ENCODE measurements at regions not wholly inside any gene's neighbourhood (a gene's known extent, or its start where the extent isn't known, plus 50 kb on each side); places are given as distances from the start of the nearest gene placed in this dataset.

DNA sequence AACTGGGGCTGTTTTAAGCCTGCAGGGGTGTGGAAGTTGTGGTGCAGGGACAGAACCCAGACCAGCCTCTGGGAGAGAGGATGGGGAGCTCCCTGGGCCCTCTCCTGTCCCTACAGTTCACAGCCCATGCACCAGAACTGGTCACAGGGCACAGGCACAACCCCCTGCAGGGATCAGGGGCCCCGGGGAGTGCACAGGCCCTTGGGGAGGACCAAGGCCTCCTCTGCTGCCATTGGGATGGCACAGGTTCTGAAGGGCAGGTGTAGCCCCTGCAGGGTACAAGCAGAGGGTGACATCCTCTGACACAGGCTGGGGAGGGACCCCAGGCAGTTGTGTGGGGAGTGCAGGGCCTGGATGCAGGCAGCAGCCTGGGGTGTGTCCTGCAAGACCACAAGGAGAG is 66.4 kb upstream of the SFSWAP start:
- H3K56ac ChIP-seq (ENCODE audit: extremely low read depth, insufficient read depth, low read length): no peak overlapping the region
- no peak overlapping the region for H2AK9ac ChIP-seq (replicated peaks; ENCODE audit: low read depth, low read length, poor library complexity)
- no peak overlapping the region for H3K27ac ChIP-seq (ENCODE audit: insufficient read depth, low read length)
- H2AK5ac ChIP-seq (ENCODE audit: low read depth, low read length): no peak overlapping the region
- H2BK5ac ChIP-seq (ENCODE audit: low read depth, low read length, poor library complexity, severe bottlenecking): no peak overlapping the region
- no peak overlapping the region for H3K14ac ChIP-seq (replicated peaks; ENCODE audit: low read depth, low read length)
- dilution Hi-C loops (cut with HindIII; ENCODE audit: low sequenced_read_pairs, unreplicated experiment) (no loop called here), intact Hi-C loops (cut with micrococcal nuclease) (no loop called here), in situ Hi-C loops (cut with MboI; ENCODE audit: low sequenced_read_pairs) (loop anchor here (5.0 kb wide), 1 partner anchor 332 kb away; no protein-coding TSS in a partner anchor)
- no peaks in the 10 kb centered on the region for H4K20me1 ChIP-seq (ENCODE audit: insufficient read depth, low read length)
- TF ChIP-seq CEBPB (IDR thresholded peaks at IDR 0.05; ENCODE audit: low read depth, low read length) (no peak), FOS (IDR thresholded peaks at IDR 0.05; ENCODE audit: low read depth, low read length) (no peak), POLR2A (IDR thresholded peaks at IDR 0.05; ENCODE audit: low read depth, low read length) (no peak), BHLHE40 (IDR thresholded peaks at IDR 0.05; ENCODE audit: low read depth, low read length) (no peak), CHD1 (IDR thresholded peaks at IDR 0.05; ENCODE audit: low read depth, low read length) (no peak), MAZ (IDR thresholded peaks at IDR 0.05; ENCODE audit: borderline replicate concordance, low read depth, low read length) (no peak), SMC3 (IDR thresholded peaks at IDR 0.05; ENCODE audit: low read depth, low read length) (no peak), RFX5 (IDR thresholded peaks at IDR 0.05; ENCODE audit: low read depth, low read length) (no peak), NFE2L2 (IDR thresholded peaks at IDR 0.05; ENCODE audit: low read depth, low read length) (no peak), RCOR1 (IDR thresholded peaks at IDR 0.05; ENCODE audit: insufficient replicate concordance, low read length) (no peak)
- TF ChIP-seq, protein P1, sequence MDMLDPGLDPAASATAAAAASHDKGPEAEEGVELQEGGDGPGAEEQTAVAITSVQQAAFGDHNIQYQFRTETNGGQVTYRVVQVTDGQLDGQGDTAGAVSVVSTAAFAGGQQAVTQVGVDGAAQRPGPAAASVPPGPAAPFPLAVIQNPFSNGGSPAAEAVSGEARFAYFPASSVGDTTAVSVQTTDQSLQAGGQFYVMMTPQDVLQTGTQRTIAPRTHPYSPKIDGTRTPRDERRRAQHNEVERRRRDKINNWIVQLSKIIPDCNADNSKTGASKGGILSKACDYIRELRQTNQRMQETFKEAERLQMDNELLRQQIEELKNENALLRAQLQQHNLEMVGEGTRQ (IDR thresholded peaks at IDR 0.05; ENCODE audit: low read depth, low read length): no peak
- TF ChIP-seq, protein P2, sequence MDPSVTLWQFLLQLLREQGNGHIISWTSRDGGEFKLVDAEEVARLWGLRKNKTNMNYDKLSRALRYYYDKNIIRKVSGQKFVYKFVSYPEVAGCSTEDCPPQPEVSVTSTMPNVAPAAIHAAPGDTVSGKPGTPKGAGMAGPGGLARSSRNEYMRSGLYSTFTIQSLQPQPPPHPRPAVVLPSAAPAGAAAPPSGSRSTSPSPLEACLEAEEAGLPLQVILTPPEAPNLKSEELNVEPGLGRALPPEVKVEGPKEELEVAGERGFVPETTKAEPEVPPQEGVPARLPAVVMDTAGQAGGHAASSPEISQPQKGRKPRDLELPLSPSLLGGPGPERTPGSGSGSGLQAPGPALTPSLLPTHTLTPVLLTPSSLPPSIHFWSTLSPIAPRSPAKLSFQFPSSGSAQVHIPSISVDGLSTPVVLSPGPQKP (IDR thresholded peaks at IDR 0.05; ENCODE audit: borderline replicate concordance, low read depth, low read length): no peak
- H2BK120ac ChIP-seq (ENCODE audit: low read depth, low read length): no peak overlapping the region
- DNase-seq (no peak), ATAC-seq (ENCODE audit: low read depth) (no peak)
- no peaks in the 10 kb centered on the region for H3K27me3 ChIP-seq (ENCODE audit: control insufficient read depth, insufficient read depth, low read length)
- no CpG with 5 or more reads among the region's 1 CpG for WGBS, 2 experiments (ENCODE audit: extremely low coverage in 2 of 2, insufficient read length in 1 of 2)
- CTCF ChIA-PET: no interaction called here
- H3K9me1 ChIP-seq (ENCODE audit: insufficient read depth, low read length): no peaks in the 10 kb centered on the region
- no peaks in the 10 kb centered on the region for H3K36me3 ChIP-seq (ENCODE audit: control insufficient read depth, insufficient read depth, low read length)
- no peak overlapping the region for H3K4me2 ChIP-seq (ENCODE audit: low read depth, low read length)
- H3K9ac ChIP-seq (ENCODE audit: low read depth, low read length): no peak overlapping the region
- no peaks in the 10 kb centered on the region for H3K79me1 ChIP-seq (ENCODE audit: low read depth in 1 of 2, low read length in 2 of 2)
- POLR2A ChIA-PET (ENCODE audit: unreplicated experiment): no interaction called here
- no peak overlapping the region for H4K8ac ChIP-seq (ENCODE audit: low read depth in 2 of 2, low read length in 2 of 2)
- no peaks in the 10 kb centered on the region for H3K9me3 ChIP-seq (ENCODE audit: control insufficient read depth, insufficient read depth, low read length)
- no peak overlapping the region for H4K91ac ChIP-seq (ENCODE audit: insufficient read depth, low read depth, low read length)
- H3K4ac ChIP-seq (ENCODE audit: low read depth, low read length): no peak overlapping the region
- H3K18ac ChIP-seq (ENCODE audit: low read depth, low read length): no peak overlapping the region
- no peak overlapping the region for H2BK15ac ChIP-seq (ENCODE audit: low read depth, low read length)
- H2AFZ ChIP-seq (replicated peaks; ENCODE audit: low read length, poor library complexity): no peak overlapping the region
- no peaks in the 10 kb centered on the region for H3K4me1 ChIP-seq (ENCODE audit: control insufficient read depth, insufficient read depth, low read length)
- BruUV-seq (replicated peaks): no TSS peak
- no peak overlapping the region for H3K23ac ChIP-seq (ENCODE audit: low read depth, low read length)
- no peak overlapping the region for H4K5ac ChIP-seq (ENCODE audit: low read depth, low read length)
- no peak overlapping the region for H2BK20ac ChIP-seq (ENCODE audit: low read depth, low read length)
- H3K4me3 ChIP-seq (ENCODE audit: insufficient read depth, low read depth, low read length): no peak overlapping the region

Measured in IMR-90 (cell line).